GM19467 (cell line): ENCODE measurements at regions not wholly inside any gene's neighbourhood (a gene's known extent, or its start where the extent isn't known, plus 50 kb on each side); places are given as distances from the start of the nearest gene placed in this dataset.
"Not testable (repeated sequence)": the region's sequence is repeated elsewhere in the genome, so short reads cannot be mapped to it uniquely, and the experiment has no call there.

Experiments used
- ATAC-seq: cut with Tn5 transposase; IDR thresholded peaks from one replicate; pipeline ENCODE4 v1.9.1; 2021; ENCODE audit warnings: mild to moderate bottlenecking, moderate library complexity; ENCODE audit not compliant: unreplicated experiment

DNA sequence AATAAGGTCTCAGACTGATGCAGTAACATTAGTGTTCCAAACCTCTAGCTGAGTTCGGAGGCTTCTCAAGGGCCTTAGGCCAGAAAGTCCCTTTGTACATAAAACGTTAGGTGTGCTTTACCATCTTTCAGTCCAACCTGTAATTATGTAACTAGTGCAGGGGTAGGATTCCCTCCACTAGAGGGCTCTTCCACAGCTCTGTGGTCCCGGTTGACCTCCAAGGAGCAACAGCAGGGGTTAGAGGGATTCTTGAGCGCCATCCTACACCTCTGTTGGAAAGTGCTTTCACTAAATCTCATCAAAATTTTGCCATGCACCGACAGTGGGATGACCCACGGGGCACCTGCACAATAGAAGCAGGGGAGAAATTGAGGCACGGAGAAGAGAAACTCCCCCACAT lies 155.8 kb upstream of the LRP1B start:
- peak; percentile 66 for ATAC-seq

DNA sequence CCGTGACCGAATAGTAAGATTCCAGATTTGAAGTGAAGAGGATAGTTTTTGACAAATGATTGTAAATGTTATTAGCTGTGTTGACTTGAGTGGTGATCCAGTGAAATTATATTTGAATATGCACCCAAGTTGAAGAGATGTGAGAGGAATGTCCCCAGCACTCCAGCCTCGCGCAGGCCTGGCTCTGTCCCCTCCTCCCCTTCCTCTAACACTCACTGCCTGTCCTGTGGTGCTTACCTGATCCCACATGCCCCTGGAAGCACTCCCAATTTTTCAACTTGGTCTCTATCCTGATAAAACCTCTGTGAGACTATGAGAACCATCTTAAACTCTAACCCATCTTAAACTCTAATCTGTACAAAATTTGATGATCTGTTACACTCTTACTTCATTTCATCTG lies 154.7 kb upstream of the LRP1B start:
- ATAC-seq = no peak

DNA sequence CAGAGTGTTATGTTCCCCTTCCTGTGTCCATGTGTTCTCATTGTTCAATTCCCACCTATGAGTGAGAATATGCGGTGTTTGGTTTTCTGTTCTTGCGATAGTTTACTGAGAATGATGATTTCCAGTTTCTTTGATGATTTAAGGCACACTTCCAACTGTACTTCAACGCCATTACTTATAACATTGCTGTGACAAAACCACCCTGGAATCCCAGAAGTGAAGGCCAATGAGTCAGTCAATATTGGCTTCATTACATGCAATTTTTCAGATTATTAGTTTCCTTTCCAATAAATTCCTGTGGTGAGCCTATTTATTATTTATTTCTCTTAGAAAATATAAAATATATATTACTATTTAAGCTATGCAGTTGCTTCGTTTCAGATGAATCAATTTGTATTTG lies 153.5 kb upstream of the LRP1B start:
- ATAC-seq = not testable (repeated sequence)

DNA sequence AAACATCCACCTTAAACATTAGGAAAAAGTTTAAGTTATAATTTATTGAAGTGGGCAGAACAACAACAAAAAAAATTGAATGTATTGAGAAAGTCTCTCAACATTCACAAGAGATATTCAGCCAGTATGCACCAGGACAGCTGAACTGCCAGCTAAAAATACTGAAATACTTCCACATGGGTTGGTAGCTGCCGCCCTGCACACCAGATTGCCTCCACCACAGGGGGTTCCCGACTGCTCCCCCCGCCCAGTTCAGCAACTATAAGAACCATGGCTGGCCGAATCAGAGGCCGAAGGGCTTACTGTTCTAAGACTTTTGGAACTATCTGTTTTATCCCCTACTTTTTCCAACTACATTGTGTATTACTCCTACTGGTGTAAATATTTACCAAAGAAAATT lies 150.0 kb upstream of the LRP1B start:
- ATAC-seq = no peak

DNA sequence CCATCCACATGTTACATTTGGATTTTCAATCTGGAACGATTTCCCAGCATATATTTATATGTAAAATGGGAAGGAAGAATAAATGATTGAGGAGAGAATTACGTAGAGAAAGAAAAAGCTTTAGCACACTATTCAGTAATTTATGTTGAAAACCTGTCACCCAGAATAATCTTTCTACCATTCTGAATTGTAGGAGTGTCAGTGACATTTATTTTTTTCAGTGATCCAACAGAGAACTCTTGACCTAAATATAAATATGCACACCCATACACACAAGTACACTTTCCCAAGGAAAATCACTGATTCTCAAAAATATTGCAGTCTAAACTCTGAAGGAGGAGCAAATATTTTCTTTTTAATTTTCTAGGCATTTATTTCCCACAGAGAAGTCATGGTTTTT lies 140.2 kb upstream of the LRP1B start:
- no peak for ATAC-seq

DNA sequence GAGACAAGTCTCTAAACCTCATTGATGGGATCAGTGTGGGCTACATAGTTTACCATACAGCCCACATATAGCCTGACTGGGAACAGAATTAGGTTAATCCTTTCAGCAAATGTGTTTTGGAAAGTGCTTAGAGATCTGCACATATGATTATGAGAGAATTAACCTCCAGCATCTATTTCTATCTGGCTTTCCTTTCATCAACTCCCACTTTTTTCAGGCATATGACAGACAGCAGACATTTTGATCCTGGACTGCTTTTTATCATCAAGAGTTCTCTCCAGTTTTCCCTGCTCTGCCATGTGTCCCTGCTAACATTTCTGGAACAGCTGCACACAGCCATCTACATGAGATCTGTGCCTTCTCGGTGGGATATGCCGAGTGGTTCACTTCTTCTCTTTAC lies 139.5 kb upstream of the LRP1B start:
- no peak for ATAC-seq

DNA sequence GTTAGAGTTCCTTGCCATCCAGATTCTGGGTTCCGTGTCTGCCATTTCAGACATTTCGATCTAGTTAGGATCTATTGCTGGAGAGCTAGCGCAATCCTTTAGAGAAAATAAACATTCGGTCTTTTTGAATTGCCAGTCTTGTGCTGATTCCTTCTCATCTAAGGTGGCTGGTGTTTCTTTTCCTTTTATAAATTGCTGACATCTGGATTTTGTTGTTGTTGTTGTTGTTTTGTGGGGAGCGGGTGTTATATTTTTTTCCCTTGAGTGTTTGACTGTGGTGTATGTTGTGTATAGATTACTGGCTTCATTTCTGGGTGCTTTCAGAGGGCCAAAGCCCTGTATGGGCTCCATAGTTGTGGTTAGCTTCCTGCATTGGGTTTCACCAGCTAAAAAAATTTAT lies 128.5 kb upstream of the LRP1B start:
- no peak for ATAC-seq

DNA sequence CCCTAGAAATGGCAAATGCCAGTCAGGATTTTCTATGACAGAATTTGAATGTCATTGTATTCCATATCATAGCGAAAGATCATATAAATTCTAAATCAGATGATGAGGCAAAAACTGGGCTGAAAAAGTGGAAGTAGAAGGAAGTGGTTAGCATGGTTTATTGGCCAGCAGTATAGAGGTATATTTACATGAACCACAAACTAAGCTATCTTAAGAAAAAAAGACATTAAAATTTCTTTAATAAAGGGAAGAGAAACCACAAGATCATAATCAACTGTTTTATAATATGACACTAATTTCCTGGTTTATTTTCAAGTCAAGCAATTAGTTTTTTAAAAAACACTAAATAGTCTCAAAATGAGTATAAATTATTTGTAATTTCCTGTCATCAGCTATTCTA lies 123.2 kb upstream of the LRP1B start:
- no peak for ATAC-seq

DNA sequence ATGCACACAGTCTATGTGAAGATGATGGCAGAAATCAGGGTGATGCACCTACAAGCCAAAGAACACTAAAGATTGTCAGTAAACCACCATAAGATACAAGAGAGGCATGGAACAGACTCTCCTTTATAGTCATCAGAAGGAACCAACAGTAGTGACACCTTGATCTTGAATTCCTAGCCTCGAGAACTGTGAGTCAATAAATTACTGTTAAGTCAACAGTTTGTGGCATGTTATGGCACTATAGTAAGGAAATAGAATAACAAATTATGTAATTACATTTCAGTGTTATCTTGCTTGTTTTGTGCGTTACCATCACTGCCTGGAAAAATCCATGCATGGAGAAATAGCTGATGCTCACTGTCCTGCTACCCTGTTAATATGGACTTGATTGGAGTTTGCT lies 110.2 kb upstream of the LRP1B start:
- ATAC-seq = no peak

DNA sequence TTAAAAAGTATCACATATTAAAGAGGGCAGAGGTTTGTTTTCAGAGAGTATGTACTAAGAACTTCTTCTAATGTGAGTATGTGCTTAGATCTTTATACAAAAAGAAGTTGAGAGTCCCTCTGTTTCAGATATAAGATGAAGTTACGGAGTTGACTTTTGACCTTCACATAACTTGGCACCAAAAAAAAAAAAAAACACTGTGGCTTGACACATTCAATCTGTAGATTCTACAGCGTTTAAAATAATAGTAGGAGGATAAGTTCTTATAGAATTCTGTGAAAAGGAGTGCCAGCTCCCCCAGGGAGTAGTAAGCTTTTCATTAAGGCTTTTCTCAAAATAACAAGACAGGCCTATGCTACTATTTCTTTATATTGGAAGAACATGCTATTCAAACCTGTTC lies 105.4 kb upstream of the LRP1B start:
- ATAC-seq = no peak

DNA sequence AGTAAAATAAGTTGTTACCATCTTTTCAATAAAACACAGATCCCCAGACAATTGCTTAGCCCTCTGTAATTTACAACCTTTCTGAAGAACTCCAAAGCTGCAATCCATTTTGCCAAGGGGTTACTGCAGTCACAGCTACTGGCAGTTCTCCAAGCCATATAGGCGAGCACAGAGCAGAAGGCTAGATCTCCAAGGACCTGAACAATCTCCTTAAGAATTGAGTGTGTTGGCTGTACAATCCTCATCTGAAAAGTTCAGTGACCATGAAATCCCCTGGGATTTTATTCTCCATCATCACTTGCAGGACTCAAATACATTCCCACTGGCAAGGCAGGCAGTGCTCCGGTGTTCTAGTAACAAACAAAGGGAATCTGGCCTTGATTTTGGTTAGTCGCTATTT lies 103.9 kb upstream of the LRP1B start:
- no peak for ATAC-seq

DNA sequence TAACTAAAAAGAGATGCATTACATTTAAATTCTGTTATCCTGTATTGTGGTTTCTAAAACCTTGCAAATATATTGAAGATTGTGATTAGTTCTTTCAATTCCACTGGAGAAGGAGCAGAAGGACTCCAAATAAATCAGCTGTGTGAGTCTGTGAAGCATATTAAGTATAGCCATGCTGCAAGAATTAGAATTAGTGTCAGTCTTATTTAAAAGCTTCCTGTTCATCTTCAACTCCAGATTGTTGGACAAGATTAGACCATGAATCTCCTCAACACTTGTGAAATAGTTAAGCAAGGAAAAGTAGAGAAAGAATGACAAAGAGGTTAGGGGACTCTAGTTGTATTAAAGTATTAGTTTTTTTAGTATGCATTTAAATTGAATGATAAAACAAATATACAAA lies 92.5 kb upstream of the LRP1B start:
- ATAC-seq = no peak

DNA sequence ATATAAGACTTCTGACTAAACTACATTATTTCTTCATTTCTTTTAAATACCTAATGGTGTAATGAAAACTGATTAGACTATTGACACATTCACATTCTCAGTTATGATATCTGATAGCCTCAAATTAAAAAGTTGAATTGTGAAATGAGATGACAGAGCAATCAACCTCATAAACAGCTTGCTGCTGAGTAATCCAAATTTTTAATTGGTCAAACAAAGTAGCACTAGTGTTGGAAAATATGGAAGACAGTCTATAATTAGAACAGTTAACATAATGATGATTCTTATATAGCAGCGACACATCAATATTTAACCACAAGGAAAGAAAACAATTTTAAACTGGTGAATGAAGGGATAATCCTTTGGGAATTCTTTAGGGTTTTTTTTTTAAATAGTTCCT lies 91.9 kb upstream of the LRP1B start:
- ATAC-seq = no peak

DNA sequence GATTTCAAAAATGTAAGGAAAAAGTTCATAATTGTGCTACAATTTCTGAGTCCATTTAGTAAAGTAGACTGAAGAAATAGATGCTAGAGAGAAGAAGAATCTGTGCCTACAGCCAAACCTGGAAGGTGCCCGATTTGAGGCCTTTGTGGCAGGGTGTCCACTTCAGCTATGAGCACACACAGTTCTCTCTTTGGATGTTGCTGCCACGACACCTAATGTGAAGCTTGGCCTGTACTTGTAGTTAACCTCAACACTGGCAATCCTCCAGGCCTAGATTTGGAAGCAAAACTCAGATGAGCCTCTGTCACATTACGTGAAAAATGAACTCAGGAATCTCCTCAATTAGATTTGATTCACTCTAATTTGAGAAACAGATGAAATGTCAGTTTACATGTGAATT lies 90.1 kb upstream of the LRP1B start:
- ATAC-seq = no peak

DNA sequence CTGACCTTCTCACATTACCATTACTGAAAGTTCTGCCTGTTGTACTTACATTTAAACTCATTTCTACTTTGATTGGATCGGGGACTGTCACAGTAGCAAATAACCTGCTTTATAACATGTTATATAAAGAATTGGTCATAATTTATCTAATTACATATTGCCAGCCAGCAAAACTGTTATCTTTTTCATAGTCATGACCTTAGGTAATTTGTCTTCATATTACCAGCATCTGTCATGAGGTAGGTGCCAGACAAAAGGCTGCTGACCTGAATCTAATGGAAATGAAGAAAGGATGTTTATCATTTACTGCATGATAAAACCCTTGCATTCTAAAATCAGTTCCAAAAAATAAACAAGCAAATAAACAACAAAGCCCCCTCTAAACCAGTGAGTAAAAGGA lies 89.4 kb upstream of the LRP1B start:
- no peak for ATAC-seq

DNA sequence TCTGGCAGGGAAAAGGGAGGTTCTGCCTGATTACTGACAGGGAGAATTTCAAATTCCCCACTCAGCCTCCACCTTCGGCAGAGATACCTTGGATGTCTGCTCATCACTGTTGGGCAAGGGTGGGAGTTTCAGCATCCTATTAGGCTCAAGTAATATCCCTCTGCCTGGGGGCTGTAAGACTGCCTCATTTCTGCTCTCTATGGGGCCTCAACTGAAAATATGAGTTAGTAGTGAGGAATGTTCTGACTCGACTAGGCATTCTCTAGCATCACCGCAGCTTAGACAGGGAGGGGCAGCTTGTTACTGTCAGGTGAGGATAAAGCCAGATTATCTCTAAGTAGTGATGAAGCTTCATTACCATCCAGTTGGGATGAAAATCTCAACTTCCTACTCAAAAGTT lies 87.7 kb upstream of the LRP1B start:
- no peak for ATAC-seq

DNA sequence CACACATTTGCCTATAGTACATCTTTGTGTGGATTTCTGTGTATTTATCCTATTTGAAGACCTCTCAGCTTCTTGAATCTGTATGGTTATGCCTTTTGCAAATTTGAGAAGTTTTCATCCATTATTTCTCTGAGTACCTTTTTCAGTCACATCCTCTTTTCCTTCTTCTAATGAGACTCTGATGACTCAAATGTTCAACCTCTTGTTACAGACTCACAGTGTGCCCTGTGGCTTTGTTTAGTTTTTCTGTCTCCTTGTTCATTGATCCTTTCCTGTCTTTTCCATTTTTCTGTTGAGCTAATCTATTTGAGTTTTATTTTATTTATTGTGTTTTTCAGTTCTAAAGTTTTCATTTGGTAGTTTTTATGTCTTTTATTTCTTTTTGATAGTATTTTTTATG lies 87.0 kb upstream of the LRP1B start:
- no peak for ATAC-seq

DNA sequence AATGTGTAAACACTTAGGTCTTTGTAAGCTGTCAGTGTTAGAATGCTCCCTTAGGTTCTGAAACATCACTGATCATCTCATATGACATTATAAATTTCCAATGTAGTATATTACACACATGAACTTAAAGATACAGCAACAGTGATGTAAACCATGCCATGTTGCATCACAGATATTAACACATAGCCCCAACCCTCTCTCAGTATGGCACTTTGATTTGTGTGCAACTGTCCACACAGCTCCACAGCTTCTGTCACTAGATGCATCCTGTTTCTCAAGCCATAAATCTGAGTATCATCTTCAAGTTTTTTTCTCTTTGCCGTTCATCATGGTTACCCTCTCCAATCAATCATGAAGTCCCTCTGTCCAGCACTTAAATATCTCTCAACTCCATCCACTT lies 69.2 kb upstream of the LRP1B start:
- no peak for ATAC-seq

DNA sequence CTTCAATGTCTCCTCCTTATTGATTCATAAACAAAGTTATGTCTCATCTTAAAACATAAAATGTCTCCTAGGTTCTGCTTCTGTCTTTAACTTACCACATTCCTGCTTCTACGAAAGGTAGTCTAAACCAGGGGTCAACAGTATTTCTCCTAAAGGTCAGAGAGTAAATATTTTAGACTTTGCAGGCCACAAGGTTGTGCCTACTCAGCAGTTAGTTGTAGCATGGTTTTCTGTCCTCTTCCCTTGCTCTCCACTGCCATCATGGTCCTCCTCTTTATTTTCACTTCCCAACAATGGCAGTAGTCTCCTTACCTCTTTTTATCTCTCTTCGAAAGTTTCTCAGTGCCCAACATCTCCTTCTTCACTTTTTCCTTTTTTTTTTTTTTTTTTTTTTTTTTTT lies 68.3 kb upstream of the LRP1B start:
- no peak for ATAC-seq

DNA sequence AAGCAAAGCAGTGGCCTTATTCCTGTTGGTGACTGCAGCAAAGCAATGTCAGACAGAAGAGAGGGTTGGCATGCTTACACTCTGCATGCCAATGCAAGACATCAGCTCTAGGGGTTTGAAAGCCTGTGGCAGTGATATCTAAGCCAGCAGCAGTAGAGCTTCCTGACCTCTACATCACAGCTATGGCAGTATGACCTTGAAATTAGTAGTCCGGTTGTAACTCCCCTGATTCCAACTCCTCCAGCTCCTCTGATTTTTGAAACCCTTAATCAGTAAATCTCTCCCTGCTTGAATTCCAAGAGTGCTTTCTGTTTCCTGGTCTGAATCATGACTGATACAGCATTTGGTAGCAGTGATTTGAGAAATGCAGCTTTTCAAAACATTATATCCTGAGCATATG lies 60.0 kb upstream of the LRP1B start:
- ATAC-seq = no peak

DNA sequence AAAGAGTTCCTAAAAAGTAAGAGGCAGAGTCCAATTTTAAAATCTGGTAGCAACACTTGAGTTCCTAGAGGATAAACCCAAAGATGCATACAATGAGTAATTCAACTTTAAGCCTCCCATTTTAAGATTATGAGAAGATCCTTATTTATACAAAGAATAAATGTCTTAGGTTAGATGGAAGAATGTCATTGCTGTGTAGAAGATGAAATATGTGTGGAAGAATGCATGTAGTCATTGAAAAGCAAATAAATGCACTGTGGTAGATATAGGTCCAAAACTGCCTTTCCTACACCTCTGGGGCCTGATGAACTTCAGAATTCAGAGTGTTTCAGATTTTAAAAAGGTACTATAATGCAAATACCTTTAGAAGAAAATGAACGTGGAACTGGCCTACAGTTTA lies 58.7 kb upstream of the LRP1B start:
- no peak for ATAC-seq

DNA sequence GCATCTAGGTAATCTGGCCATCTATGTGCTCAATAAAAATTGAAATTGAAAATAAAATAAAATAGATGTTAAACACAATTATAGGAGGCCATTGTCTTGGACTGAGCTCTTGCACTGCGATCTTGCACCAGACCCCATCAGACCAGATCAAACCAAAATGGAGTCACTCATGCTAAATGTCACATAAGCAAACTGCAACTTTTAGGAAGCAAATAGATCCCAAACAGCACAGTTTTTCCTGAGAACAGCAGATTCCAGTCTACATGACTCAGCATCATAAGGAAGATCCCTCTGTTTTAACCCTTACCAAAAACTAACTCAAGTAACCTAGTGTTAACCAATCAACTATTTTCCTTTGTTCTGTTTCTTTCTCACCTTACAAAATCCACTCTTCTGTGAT lies 57.7 kb upstream of the LRP1B start:
- ATAC-seq = no peak

DNA sequence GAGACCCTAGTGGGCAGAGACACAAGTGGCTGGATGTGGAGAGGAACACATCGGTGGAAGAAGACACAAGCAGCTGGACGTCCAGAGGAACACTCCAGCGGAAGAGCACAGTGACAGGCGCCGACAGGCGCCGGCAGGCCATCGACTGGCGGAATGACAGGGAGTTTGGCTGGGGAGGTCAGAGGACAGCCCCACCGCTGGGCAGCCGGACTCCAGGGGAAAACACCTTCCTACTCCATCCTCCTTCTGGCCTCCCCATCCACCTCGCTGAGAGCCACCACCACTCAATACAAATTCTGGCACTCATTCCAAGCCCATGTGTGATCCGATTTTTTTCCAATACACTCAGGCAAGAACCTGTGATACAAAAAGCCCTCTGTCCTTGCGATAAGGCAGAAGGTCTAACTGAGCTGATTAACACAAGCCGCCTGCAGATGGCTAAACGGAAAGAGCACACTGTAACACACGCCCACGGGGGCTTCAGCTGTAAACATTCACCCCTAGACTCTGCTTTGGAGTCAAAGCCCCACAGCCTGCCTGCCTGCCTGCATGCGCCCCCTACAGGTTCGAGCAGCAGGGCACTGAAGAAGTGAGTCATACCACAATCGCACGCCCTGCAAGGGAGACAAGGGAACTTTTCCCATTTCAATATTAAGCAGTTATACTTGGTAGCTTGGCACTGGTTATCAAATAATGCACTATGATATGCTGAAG lies 50.2 kb upstream of the LRP1B start:
- no peak for ATAC-seq
